Natural killer cell (primary cell): ENCODE measurements at regions not wholly inside any gene's neighbourhood (a gene's known extent, or its start where the extent isn't known, plus 50 kb on each side); places are given as distances from the start of the nearest gene placed in this dataset.

Experiments used
- ATAC-seq, 3 donors: fragments of 150-1000 bp in 2 of 3; fragments of 200-7000 bp in 1 of 3; cut with Tn5 transposase; 1 replicate in 1 of 3; 2 replicates in 2 of 3; pipeline ENCODE4 v1.10.0; 2021; ENCODE audit warnings: mild to moderate bottlenecking in 2 of 3, moderate library complexity in 2 of 3
- DNase-seq, 2 donors: peaks; one replicate each; pipeline versions ENCODE4 v3.0.0 to v3.0.0-alpha.2; 2013 to 2021; ENCODE audit warnings: mixed read lengths in 1 of 2
- H3K27ac ChIP-seq: one replicate; pipeline ENCODE4 v1.5.1; 2013; ENCODE audit warnings: mild to moderate bottlenecking, low read length
- H3K27me3 ChIP-seq: one replicate; pipeline ENCODE4 v1.6.1; 2013; ENCODE audit warnings: low read length; ENCODE audit not compliant: control insufficient read depth, insufficient read depth
- H3K36me3 ChIP-seq: one replicate; pipeline ENCODE4 v1.6.1; 2013; ENCODE audit warnings: low read length; ENCODE audit not compliant: control insufficient read depth, insufficient read depth
- H3K4me1 ChIP-seq: one replicate; pipeline ENCODE4 v1.6.1; 2013; ENCODE audit warnings: low read length; ENCODE audit not compliant: control insufficient read depth, insufficient read depth
- H3K4me3 ChIP-seq: one replicate; pipeline ENCODE4 v1.5.1; 2013; ENCODE audit warnings: low read length
- H3K9me3 ChIP-seq: one replicate; pipeline ENCODE4 v1.6.1; 2013; ENCODE audit warnings: low read length; ENCODE audit not compliant: control insufficient read depth, insufficient read depth
- H3K27ac Mint-ChIP-seq, 2 donors: one replicate each; pipeline ENCODE4 v1.8.0; 2022; ENCODE audit warnings: mild to moderate bottlenecking in 2 of 2, mixed read lengths in 2 of 2, moderate library complexity in 1 of 2
- H3K27me3 Mint-ChIP-seq, 2 donors: one replicate each; pipeline ENCODE4 v1.8.0; 2022; ENCODE audit warnings: low read depth in 2 of 2, mixed read lengths in 2 of 2
- H3K36me3 Mint-ChIP-seq: one replicate; pipeline ENCODE4 v1.8.0; 2022; ENCODE audit warnings: mixed read lengths
- H3K4me1 Mint-ChIP-seq, 2 donors: one replicate each; pipeline ENCODE4 v1.8.0; 2022; ENCODE audit warnings: mixed read lengths in 2 of 2
- H3K4me3 Mint-ChIP-seq: one replicate; pipeline ENCODE4 v1.8.0; 2022; ENCODE audit warnings: mild to moderate bottlenecking, moderate library complexity, mixed read lengths
- H3K9me3 Mint-ChIP-seq, 2 donors: one replicate each; pipeline ENCODE4 v1.8.0; 2022; ENCODE audit warnings: mixed read lengths in 2 of 2
- CTCF ChIP-seq: fragments of 200-600 bp; IDR thresholded peaks from one replicate; pipeline ENCODE4 v1.8.0; 2022; ENCODE audit warnings: antibody characterized with exemption
- WGBS: methylation state at CpG from one replicate; pipeline ENCODE4 v1.1.7; 2013; ENCODE audit warnings: missing lambda C conversion rate; ENCODE audit not compliant: insufficient coverage; 5-methylcytosine and 5-hydroxymethylcytosine counted together
- intact Hi-C: fragments of 100-400 bp; cut with micrococcal nuclease; formaldehyde crosslinking; loops from one replicate; pipeline ENCODE4 v1.14.2; 2022

DNA sequence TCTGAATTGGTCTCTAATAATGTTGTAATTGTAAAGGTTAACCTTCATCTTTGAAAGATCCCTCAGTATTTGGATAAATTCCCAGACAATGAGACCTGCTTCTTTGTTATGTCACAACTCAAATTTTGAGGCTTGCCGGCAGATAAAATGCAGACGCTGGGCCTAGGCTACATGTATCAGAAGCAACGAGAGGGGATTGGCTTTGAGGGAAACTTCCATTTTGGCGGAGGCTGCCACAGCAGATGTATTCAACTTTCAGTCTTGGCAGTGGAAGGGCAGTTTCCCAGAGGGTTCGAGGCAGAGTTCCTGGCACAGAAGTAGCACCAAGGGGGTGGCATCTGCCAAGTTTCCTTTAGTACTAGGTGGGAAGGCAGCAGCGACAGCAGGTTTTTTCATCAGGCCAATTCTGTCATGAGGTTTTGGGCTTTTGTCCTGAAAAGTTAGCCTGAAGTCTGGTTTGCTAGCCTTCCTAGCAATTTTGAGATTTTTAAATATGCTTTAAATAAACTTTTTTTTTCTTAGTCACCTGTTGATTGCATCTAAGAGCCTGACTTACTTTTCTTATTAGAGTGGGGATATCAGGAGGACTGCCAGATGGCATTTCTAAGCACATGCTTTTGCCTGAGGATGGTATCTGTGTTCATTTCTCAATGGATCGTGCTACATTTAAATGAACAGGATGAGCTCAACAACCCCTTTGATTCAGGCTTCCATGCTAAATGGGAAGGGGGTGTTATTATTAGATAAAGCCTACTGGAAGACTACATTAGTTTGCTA, 89.5 kb upstream of the FAM3C start:
- no peaks in the 10 kb centered on the region for H3K36me3 Mint-ChIP-seq
- no peaks in the 10 kb centered on the region for H3K36me3 ChIP-seq
- H3K4me1 ChIP-seq: no peaks in the 10 kb centered on the region
- no peaks in the 10 kb centered on the region for H3K27me3 ChIP-seq
- DNase-seq: no peak
- H3K27me3 Mint-ChIP-seq: no peaks in the 10 kb centered on the region
- H3K27ac ChIP-seq: no peak overlapping the region
- TF ChIP-seq CTCF: no peak
- H3K4me3 Mint-ChIP-seq: no peak overlapping the region
- H3K9me3 Mint-ChIP-seq: no peaks in the 10 kb centered on the region
- H3K4me1 Mint-ChIP-seq: no peaks in the 10 kb centered on the region
- no peak for ATAC-seq
- WGBS: 90% methylated on average over 7 of the region's 7 CpGs
- no peak overlapping the region for H3K27ac Mint-ChIP-seq
- no peak overlapping the region for H3K4me3 ChIP-seq
- intact Hi-C loops: no loop called here
- no peaks in the 10 kb centered on the region for H3K9me3 ChIP-seq

- Mint-ChIP-seq H3K27me3 (no peaks in the 10 kb centered on the region), H3K36me3 (no peaks in the 10 kb centered on the region), H3K4me1 (no peaks in the 10 kb centered on the region), H3K27ac (no peak overlapping the region), H3K4me3 (no peak overlapping the region), H3K9me3 (no peaks in the 10 kb centered on the region)
- no peak for TF ChIP-seq CTCF
- intact Hi-C loops: no loop called here
- H3K36me3 ChIP-seq: no peaks in the 10 kb centered on the region
- no peaks in the 10 kb centered on the region for H3K4me1 ChIP-seq
- H3K27ac ChIP-seq: no peak overlapping the region
- no peaks in the 10 kb centered on the region for H3K27me3 ChIP-seq
- DNase-seq (no peak), ATAC-seq (no peak)
- no peak overlapping the region for H3K4me3 ChIP-seq
- WGBS: 84% methylated on average over 2 of the region's 2 CpGs
- no peaks in the 10 kb centered on the region for H3K9me3 ChIP-seq
These were observed 88.1 kb upstream of the FAM3C start for GRCh38 chr7:121484089-121484763.

DNA sequence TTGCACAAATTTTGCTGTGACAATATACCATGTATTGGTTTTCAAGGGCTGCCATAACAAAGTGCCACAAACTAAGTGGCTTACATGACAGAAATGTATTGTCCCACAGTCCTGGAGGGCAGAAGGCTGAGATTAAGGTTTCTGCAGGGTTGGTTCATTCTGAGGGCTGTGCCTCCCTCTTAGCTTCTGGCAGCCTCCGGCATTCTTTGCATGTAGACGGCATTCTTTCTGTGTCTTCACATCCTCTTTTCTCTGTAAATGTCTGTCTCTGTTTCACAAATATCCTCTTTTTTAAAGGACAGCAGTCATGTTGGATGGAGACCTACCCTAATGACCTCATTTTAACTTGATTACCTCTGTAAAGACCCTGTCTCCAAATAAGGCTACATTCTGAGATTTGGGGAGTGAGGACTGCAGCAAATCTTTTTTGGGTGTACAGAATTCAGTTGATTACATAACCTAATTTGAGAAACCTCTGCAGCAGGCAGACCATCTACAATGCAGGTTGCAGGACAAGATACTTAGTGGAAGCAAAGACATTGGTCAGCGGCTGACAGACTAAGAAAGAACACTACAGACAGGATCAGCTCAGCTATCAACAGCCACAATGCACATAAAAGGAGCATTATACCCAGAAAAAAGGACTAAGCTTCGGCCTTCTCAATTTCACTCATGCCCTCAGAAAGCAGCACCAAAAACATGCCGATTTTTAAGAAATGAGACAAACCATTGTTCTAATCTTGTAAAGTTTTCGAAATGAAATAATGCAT, 84.6 kb upstream of the FAM3C start:
- no peak overlapping the region for H3K4me3 Mint-ChIP-seq
- no peaks in the 10 kb centered on the region for H3K9me3 Mint-ChIP-seq
- no peak overlapping the region for H3K4me3 ChIP-seq
- no peak overlapping the region for H3K27ac ChIP-seq
- no peaks in the 10 kb centered on the region for H3K36me3 Mint-ChIP-seq
- WGBS: 85% methylated on average over 5 of the region's 6 CpGs
- no peaks in the 10 kb centered on the region for H3K27me3 ChIP-seq
- no peak for DNase-seq
- no peak overlapping the region for H3K27ac Mint-ChIP-seq
- no peak for ATAC-seq
- no peaks in the 10 kb centered on the region for H3K4me1 ChIP-seq
- intact Hi-C loops: no loop called here
- H3K9me3 ChIP-seq: no peaks in the 10 kb centered on the region
- H3K4me1 Mint-ChIP-seq: no peaks in the 10 kb centered on the region
- H3K36me3 ChIP-seq: no peaks in the 10 kb centered on the region
- no peak for TF ChIP-seq CTCF
- H3K27me3 Mint-ChIP-seq: no peaks in the 10 kb centered on the region
